Heart left ventricle (tissue), 13 donors: ENCODE measurements at regions not wholly inside any gene's neighbourhood (a gene's known extent, or its start where the extent isn't known, plus 50 kb on each side); places are given as distances from the start of the nearest gene placed in this dataset.

Experiments used
- CTCF ChIP-seq, 12 donors: fragments of 200-600 bp; sonication (generic) in 4 of 12; IDR thresholded peaks; one replicate each; pipeline versions ENCODE4 v1.5.0 to v1.8.0; 2018 to 2022; ENCODE audit warnings: antibody characterized with exemption in 12 of 12, mild to moderate bottlenecking in 5 of 12
- POLR2A ChIP-seq, 2 donors: fragments of 450-650 bp; IDR thresholded peaks; one replicate each; pipeline ENCODE4 v1.6.1; 2017; ENCODE audit warnings: antibody characterized with exemption in 2 of 2, mild to moderate bottlenecking in 2 of 2, moderate library complexity in 2 of 2
- donor health status: ischemic (EF 13 %, LVEDD 7.1; RV severe dilation, severe dysfunction).
- donor health status: DM: no; HTN: yes; CAD: no.
- donor health status: DM: no; HTN: no; CAD: no.
- donor health status: ischemic (EF 25% LVEDD 6.9; RV normal size, moderate dysfunction).
- donor health status: ischemic (EF 25% LVEDD 5.7; RV mildly dilated, moderate dysfunction).
- donor health status: ischemic (EF 35%, LVEDD 5.7; RV mildly dilated, moderate dysfunction).
- donor health status: nonischemic (EF 11% LVEDD 7.7; RV severe dilation, severe dysfunction).
- donor health status: DM: yes; HTN: yes; CAD: no.
- donor health status: PGD.
- donor health status: ischemic (EF 29% LVEDD 5.4; RV normal size, mild dysfunction).
- donor health status: nonischemic (EF 23%, LVEDD 6.1; RV moderate dilation, normal function).

GRCh38 chr2:20515290-20516220, 68.7 kb downstream of the RHOB start:
- TF ChIP-seq POLR2A (IDR thresholded peaks at IDR 0.05) (no peak), CTCF (IDR thresholded peaks at IDR 0.05) (no peak)
